ENCODE measurements at regions not wholly inside any gene's neighbourhood (a gene's known extent, or its start where the extent isn't known, plus 50 kb on each side); places are given as distances from the start of the nearest gene placed in this dataset.

DNA sequence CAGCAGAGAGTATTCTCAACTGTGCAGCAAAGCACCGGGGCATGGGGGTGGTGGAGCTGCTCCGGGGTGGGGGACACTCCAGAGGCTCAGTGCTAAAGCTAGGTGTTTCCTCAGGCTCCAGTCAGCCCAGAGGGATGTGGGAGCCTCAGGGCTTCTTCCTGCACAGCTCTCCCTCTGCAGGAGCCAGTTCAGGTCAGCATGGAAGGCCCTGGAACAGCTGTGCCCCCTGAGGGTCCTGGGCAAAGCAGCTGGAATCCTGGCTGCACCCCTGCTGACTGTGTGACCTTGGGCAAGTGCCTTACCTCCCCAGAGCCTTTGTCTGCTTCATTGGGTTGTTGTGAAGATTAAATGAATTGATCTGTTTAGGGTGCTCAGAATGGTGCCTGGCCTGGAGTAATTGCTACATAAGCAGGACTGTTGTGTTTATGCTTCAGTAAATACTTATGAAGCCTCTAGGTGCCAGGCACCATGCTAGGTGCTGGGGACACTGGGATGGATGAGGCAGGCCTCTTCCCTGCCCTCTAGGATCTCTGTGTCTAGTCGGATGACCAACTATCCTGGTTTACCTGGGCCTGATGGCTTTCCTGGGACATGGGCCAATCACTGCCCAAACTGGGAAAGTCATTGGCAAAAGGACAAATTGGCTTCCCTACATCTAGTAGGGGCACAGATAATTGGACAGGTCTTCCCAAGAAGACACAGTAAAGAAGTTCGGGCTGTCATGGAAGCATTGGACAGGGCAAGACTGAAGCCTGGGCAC is 64.2 kb upstream of the LCTL start:
- ChIA-PET CTCF (interaction anchor here (1.0 to 1.8 kb wide), 4 partner anchors 9 to 222 kb away, joined by 3 to 7 read pairs (median 4); no protein-coding TSS in a partner anchor), POLR2A (no interaction called here)
- no peak for DNase-seq (ENCODE audit: extremely low spot score)
- TF ChIP-seq, protein P1, sequence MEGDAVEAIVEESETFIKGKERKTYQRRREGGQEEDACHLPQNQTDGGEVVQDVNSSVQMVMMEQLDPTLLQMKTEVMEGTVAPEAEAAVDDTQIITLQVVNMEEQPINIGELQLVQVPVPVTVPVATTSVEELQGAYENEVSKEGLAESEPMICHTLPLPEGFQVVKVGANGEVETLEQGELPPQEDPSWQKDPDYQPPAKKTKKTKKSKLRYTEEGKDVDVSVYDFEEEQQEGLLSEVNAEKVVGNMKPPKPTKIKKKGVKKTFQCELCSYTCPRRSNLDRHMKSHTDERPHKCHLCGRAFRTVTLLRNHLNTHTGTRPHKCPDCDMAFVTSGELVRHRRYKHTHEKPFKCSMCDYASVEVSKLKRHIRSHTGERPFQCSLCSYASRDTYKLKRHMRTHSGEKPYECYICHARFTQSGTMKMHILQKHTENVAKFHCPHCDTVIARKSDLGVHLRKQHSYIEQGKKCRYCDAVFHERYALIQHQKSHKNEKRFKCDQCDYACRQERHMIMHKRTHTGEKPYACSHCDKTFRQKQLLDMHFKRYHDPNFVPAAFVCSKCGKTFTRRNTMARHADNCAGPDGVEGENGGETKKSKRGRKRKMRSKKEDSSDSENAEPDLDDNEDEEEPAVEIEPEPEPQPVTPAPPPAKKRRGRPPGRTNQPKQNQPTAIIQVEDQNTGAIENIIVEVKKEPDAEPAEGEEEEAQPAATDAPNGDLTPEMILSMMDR (IDR thresholded peaks at IDR 0.05; ENCODE audit: control extremely low read depth, extremely low read depth, low read depth, missing control alignments), result no peak

DNA sequence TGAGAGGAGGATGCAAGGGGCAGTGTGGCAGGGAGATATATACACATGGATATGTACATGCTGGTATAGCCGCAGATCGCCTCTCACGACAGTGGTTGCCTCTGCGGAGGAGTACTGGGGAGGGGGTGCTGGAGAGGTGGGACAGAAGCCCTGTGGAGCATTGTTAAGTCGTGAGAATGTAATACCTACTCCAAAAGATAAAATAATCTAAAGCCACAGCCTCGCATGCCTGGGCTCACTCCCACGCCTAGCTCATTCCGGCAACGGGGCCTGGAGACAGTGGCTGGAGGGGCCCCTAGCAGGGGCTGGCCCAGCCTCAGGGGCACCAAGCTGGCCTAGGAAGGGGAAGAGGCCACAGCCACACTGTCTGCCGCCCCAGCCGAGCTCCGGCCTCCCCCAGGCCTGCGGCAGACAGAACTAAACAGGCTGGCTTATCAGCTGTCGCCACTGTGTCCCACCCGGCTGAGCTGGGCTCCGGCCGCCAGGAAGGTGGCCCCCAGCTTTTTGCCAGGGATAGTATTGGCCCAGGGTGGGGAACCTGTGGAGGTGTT is 65.1 kb upstream of the LCTL start:
- no peak for DNase-seq (ENCODE audit: extremely low spot score)
- TF ChIP-seq, protein P1 (IDR thresholded peaks at IDR 0.05; ENCODE audit: control extremely low read depth, extremely low read depth, low read depth, missing control alignments), result no peak
- CTCF ChIA-PET, result interaction anchor here (1.0 to 1.1 kb wide), 2 partner anchors 9 to 12 kb away, joined by 3 to 4 read pairs; no protein-coding TSS in a partner anchor
- POLR2A ChIA-PET, result no interaction called here

DNA sequence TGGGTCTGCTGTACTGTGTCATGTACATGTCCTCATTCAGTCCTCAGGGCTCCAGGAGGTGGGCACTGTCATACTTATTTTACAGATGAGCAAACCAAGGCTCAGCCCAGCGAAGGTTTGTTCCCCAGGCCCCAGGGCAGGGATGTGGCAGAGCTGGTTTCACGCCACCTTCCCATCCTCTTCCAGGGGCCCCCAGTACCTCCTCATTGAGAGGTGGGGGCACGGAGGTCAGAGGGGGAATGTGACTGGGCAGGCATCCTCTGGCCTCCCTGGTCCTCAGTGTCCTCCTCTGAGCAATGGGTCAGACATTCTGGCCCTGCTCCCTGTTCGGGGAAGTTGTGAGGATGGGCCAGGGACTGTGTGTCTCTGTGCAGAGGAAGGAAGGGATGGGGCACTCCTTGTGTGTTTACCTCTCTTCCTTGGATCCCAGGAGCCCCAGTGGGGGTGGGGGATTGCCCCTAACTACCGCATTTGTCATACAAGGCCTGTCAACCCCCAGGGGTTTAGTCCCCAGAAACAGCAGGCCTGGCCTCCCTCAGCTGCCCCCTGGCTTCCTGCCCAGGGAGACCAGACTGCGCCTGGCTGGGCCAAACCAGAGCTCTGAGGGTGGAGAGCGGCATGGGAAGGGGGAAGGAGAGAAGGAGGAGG is 65.9 kb upstream of the LCTL start:
- POLR2A ChIA-PET, result no interaction called here
- DNase-seq (ENCODE audit: extremely low spot score), result no peak

DNA sequence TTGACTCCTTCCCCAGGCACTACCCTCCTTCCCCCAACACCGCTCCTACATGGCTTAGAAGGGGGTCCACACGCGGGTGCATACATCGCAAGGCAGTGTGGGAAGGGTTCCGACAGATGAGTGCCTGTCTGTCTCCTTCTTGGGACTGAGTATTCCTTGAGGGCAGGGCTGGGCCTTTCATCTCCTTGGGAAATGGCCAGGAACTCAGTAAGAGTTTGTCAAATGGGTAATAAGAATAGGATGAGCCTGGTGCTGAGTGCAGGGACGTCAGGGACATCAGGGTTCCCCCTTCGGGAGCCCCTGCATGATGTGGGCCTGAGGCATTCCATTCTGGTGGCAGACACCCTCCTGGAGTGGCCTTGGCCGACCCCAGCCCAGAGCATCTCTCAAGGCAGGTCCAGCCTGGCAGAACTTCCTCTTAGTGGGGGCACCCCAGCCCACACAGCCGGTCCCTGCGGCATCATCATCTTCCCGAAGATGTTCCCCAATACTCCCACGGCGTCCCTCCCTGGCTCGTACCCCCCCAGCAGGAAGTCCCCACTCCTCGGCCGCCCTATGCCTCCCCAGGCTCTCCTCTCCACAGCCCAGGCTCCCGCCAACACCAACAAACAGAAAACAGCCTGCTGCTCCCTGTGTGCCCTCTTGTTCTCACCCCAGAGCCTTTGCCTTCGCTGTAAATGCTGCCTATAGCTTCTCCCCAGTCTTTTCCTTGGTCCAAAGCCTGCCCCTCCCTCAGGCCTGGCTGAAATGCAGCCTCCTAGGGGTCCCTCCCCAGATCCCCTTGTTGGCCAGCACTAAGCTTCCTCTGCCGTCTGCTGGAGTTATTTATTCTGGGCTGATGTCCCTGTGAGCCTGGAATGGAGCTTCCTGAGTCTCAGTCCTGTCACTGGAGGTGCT is 67.5 kb upstream of the LCTL start:
- ChIA-PET CTCF (interaction anchor here (1.6 to 1.7 kb wide), 2 partner anchors 14 to 192 kb away, joined by 3 to 6 read pairs; no protein-coding TSS in a partner anchor), POLR2A (no interaction called here)
- TF ChIP-seq, protein P1 (IDR thresholded peaks at IDR 0.05; ENCODE audit: control extremely low read depth, extremely low read depth, low read depth, missing control alignments), result no peak
- no peak for DNase-seq (ENCODE audit: extremely low spot score)

More for the DNA sequence above, 65.9 kb upstream of the LCTL start:
- TF ChIP-seq, protein P1 (IDR thresholded peaks at IDR 0.05; ENCODE audit: control extremely low read depth, extremely low read depth, low read depth, missing control alignments), result no peak
- CTCF ChIA-PET, result interaction anchor here (1.0 to 1.1 kb wide), 2 partner anchors 13 kb away, joined by 3 to 11 read pairs; no protein-coding TSS in a partner anchor

DNA sequence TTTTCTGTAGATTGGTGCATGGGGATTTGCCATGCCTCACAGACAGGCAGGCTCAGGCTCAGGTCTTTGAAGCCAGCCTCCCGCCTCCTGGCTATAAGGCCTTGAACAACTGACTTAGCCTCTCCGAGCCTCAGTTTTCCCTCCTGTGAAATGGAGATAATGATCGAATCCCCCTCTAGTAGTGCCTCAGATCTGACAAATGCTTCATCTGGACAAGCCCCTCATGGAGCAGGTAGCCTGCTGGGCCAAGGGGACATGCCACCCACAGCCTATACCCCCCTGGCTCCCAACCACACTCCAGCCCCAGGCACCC is 68.1 kb upstream of the LCTL start:
- DNase-seq (ENCODE audit: extremely low spot score), result no peak
- ChIA-PET CTCF (interaction anchor here (1.6 to 1.7 kb wide), 2 partner anchors 15 to 191 kb away, joined by 3 to 6 read pairs; no protein-coding TSS in a partner anchor), POLR2A (no interaction called here)
- TF ChIP-seq, protein P1 (IDR thresholded peaks at IDR 0.05; ENCODE audit: control extremely low read depth, extremely low read depth, low read depth, missing control alignments), result no peak

DNA sequence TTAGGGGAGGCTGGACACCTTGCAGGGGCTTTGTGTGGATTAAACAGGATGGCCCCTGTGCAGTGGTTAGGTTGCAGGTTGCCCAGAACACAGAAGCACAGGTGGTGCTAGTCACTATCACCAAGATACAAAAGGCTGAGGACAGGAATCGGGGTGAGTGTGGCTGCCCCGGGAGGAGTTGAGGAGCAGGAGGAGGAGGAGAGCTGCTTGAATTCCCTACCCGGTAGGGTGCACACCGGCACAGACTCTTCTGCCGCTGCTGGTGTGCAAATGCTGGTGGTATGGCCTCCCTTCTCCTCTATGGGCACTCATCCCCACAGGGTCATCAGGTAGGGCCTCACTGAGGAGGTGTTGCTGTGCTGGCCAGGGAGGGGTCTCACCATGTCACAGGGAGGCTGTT is 67.5 kb upstream of the SMAD6 start:
- POLR2A ChIA-PET, result no interaction called here
- DNase-seq (ENCODE audit: extremely low spot score), result no peak
- CTCF ChIA-PET, result interaction anchor here (1.6 to 1.7 kb wide), 2 partner anchors 16 to 191 kb away, joined by 3 to 6 read pairs; no protein-coding TSS in a partner anchor
- TF ChIP-seq, protein P1 (IDR thresholded peaks at IDR 0.05; ENCODE audit: control extremely low read depth, extremely low read depth, low read depth, missing control alignments), result no peak
